IMR-90 (cell line): ENCODE measurements at regions not wholly inside any gene's neighbourhood (a gene's known extent, or its start where the extent isn't known, plus 50 kb on each side); places are given as distances from the start of the nearest gene placed in this dataset.

Experiments
- ATAC-seq: fragments of 200-7000 bp; cut with Tn5 transposase; 2 replicates; pipeline ENCODE4 v1.9.1; 2020; ENCODE audit warnings: low read depth, mild to moderate bottlenecking, moderate library complexity
- BruUV-seq: library from RNA; stranded (reverse); fragments of 400-500 nt; replicated peaks from 2 replicates; lab custom pipeline; 2021; lab: Mats Ljungman, UMichigan
- CTCF ChIA-PET: fragments of 300-600 bp; formaldehyde crosslinking; extraction: SDS; loops from one replicate; lab custom pipeline; 2021; ENCODE audit warnings: antibody characterized with exemption; lab: Yijun Ruan, JAX
- POLR2A ChIA-PET: fragments of 300-600 bp; sonication (Branson Sonifier 250); formaldehyde crosslinking; loops from one replicate; lab custom pipeline; 2022; ENCODE audit warnings: antibody characterized with exemption; ENCODE audit not compliant: unreplicated experiment; lab: Charles Lee
- DNase-seq: peaks from one replicate; pipeline ENCODE4 v3.0.0; 2013
- H2AFZ ChIP-seq: replicated peaks from 2 replicates; pipeline ENCODE3; 2013; ENCODE audit warnings: low read length, mild to moderate bottlenecking; ENCODE audit not compliant: poor library complexity
- H2AK5ac ChIP-seq: 2 replicates; pipeline ENCODE4 v1.6.1; 2013; ENCODE audit warnings: low read depth, low read length, inconsistent platforms
- H2AK9ac ChIP-seq: replicated peaks from 2 replicates; pipeline ENCODE3; 2013; ENCODE audit warnings: mild to moderate bottlenecking, low read depth, low read length, moderate library complexity; ENCODE audit not compliant: poor library complexity
- H2BK120ac ChIP-seq: 2 replicates; pipeline ENCODE4 v1.6.1; 2013; ENCODE audit warnings: low read depth, low read length, inconsistent platforms
- H2BK15ac ChIP-seq: 3 replicates; pipeline ENCODE4 v1.6.1; 2013; ENCODE audit warnings: low read depth, low read length, inconsistent platforms
- H2BK20ac ChIP-seq: 2 replicates; pipeline ENCODE4 v1.6.1; 2013; ENCODE audit warnings: low read depth, mild to moderate bottlenecking, inconsistent platforms, low read length, moderate library complexity
- H2BK5ac ChIP-seq: 2 replicates; pipeline ENCODE4 v1.6.1; 2013; ENCODE audit warnings: mild to moderate bottlenecking, low read depth, low read length, inconsistent platforms; ENCODE audit not compliant: poor library complexity, severe bottlenecking
- H3K14ac ChIP-seq: replicated peaks from 2 replicates; pipeline ENCODE4 v1.6.1; 2013; ENCODE audit warnings: low read depth, low read length, inconsistent platforms
- H3K18ac ChIP-seq: 2 replicates; pipeline ENCODE4 v1.6.1; 2013; ENCODE audit warnings: low read depth, low read length, control low read depth
- H3K23ac ChIP-seq: 2 replicates; pipeline ENCODE4 v1.6.1; 2013; ENCODE audit warnings: low read depth, low read length, inconsistent platforms
- H3K27ac ChIP-seq: 2 replicates; pipeline ENCODE4 v1.5.1; 2013; ENCODE audit warnings: mild to moderate bottlenecking, control low read depth, low read length; ENCODE audit not compliant: insufficient read depth
- H3K27me3 ChIP-seq: 2 replicates; pipeline ENCODE4 v1.6.1; 2013; ENCODE audit warnings: low read length; ENCODE audit not compliant: control insufficient read depth, insufficient read depth
- H3K36me3 ChIP-seq: 2 replicates; pipeline ENCODE4 v1.6.1; 2013; ENCODE audit warnings: low read length, mixed read lengths; ENCODE audit not compliant: control insufficient read depth, insufficient read depth
- H3K4ac ChIP-seq: 2 replicates; pipeline ENCODE4 v1.6.1; 2013; ENCODE audit warnings: low read depth, low read length, inconsistent platforms
- H3K4me1 ChIP-seq: 2 replicates; pipeline ENCODE4 v1.6.1; 2013; ENCODE audit warnings: low read length, mixed read lengths; ENCODE audit not compliant: control insufficient read depth, insufficient read depth
- H3K4me2 ChIP-seq: 2 replicates; pipeline ENCODE4 v1.6.1; 2013; ENCODE audit warnings: low read depth, mild to moderate bottlenecking, control low read depth, low read length, moderate library complexity
- H3K4me3 ChIP-seq: 2 replicates; pipeline ENCODE4 v1.5.1; 2013; ENCODE audit warnings: low read depth, mild to moderate bottlenecking, control low read depth, low read length, moderate library complexity; ENCODE audit not compliant: insufficient read depth
- H3K56ac ChIP-seq: 2 replicates; pipeline ENCODE4 v1.6.1; 2013; ENCODE audit warnings: low read length, inconsistent platforms; ENCODE audit not compliant: insufficient read depth; ENCODE audit errors: extremely low read depth
- H3K79me1 ChIP-seq, 2 experiments: 2 replicates each; pipeline ENCODE4 v1.6.1; 2013; ENCODE audit warnings: low read length in 2 of 2, inconsistent platforms in 1 of 2, low read depth in 1 of 2
- H3K9ac ChIP-seq: 2 replicates; pipeline ENCODE4 v1.6.1; 2013; ENCODE audit warnings: low read depth, low read length, control low read depth
- H3K9me1 ChIP-seq: 2 replicates; pipeline ENCODE4 v1.6.1; 2013; ENCODE audit warnings: low read length, inconsistent platforms; ENCODE audit not compliant: insufficient read depth
- H3K9me3 ChIP-seq: 2 replicates; pipeline ENCODE4 v1.6.1; 2013; ENCODE audit warnings: low read length; ENCODE audit not compliant: control insufficient read depth, insufficient read depth
- H4K20me1 ChIP-seq: 2 replicates; pipeline ENCODE4 v1.6.1; 2013; ENCODE audit warnings: low read length, inconsistent platforms; ENCODE audit not compliant: insufficient read depth
- H4K5ac ChIP-seq: 2 replicates; pipeline ENCODE4 v1.6.1; 2013; ENCODE audit warnings: mild to moderate bottlenecking, low read depth, low read length, control low read depth
- H4K8ac ChIP-seq, 2 experiments: 2 replicates each; pipeline ENCODE4 v1.6.1; 2013; ENCODE audit warnings: low read depth in 2 of 2, low read length in 2 of 2, control low read depth in 1 of 2, inconsistent platforms in 1 of 2
- H4K91ac ChIP-seq: 2 replicates; pipeline ENCODE4 v1.6.1; 2013; ENCODE audit warnings: low read depth, low read length, inconsistent platforms; ENCODE audit not compliant: insufficient read depth
- BHLHE40 ChIP-seq: fragments of 150-350 bp; IDR thresholded peaks from 2 replicates; pipeline ENCODE4 v1.6.1; 2016; ENCODE audit warnings: mild to moderate bottlenecking, low read depth, low read length
- CEBPB ChIP-seq: IDR thresholded peaks from 2 replicates; pipeline ENCODE4 v1.6.1; 2012; ENCODE audit warnings: low read depth, low read length, improper control_type of control experiment
- FOS ChIP-seq: fragments of 150-350 bp; IDR thresholded peaks from 2 replicates; pipeline ENCODE4 v1.6.1; 2016; ENCODE audit warnings: low read depth, low read length
- MAFK ChIP-seq: IDR thresholded peaks from 2 replicates; pipeline ENCODE4 v1.6.1; 2012; ENCODE audit warnings: low read depth, low read length, improper control_type of control experiment
- MAZ ChIP-seq: IDR thresholded peaks from 2 replicates; pipeline ENCODE4 v1.6.1; 2012; ENCODE audit warnings: low read depth, mild to moderate bottlenecking, low read length, improper control_type of control experiment, moderate library complexity, borderline replicate concordance
- MXI1 ChIP-seq: IDR thresholded peaks from 2 replicates; pipeline ENCODE4 v1.6.1; 2012; ENCODE audit warnings: low read depth, mild to moderate bottlenecking, low read length, moderate library complexity, borderline replicate concordance
- NFE2L2 ChIP-seq: fragments of 150-350 bp; IDR thresholded peaks from 2 replicates; pipeline ENCODE4 v1.6.1; 2016; ENCODE audit warnings: low read depth, mild to moderate bottlenecking, low read length
- POLR2A ChIP-seq: IDR thresholded peaks from 2 replicates; pipeline ENCODE4 v1.6.1; 2012; ENCODE audit warnings: mild to moderate bottlenecking, low read depth, low read length
- RAD21 ChIP-seq: IDR thresholded peaks from 2 replicates; pipeline ENCODE4 v1.6.1; 2012; ENCODE audit warnings: low read length, improper control_type of control experiment
- RFX5 ChIP-seq: IDR thresholded peaks from 2 replicates; pipeline ENCODE4 v1.8.0; 2012; ENCODE audit warnings: low read depth, mild to moderate bottlenecking, low read length, moderate library complexity
- SMC3 ChIP-seq: fragments of 150-350 bp; IDR thresholded peaks from 2 replicates; pipeline ENCODE4 v1.6.1; 2016; ENCODE audit warnings: low read depth, mild to moderate bottlenecking, antibody characterized with exemption, low read length, moderate library complexity
- WGBS, 2 experiments: methylation state at CpG; one replicate each; pipeline versions ENCODE4 v1.1.5 to v1.1.7; 2013; ENCODE audit warnings: missing lambda C conversion rate in 2 of 2; ENCODE audit not compliant: insufficient read length in 1 of 2; ENCODE audit errors: extremely low coverage in 2 of 2; 5-methylcytosine and 5-hydroxymethylcytosine counted together
- dilution Hi-C: fragments of 300-500 bp; cut with HindIII; formaldehyde crosslinking; loops from one replicate; pipeline ENCODE4 v1.14.3; 2018; ENCODE audit warnings: low sequenced_read_pairs; ENCODE audit not compliant: unreplicated experiment
- in situ Hi-C: fragments of 300-500 bp; cut with MboI; formaldehyde crosslinking; loops from 3 replicates; pipeline ENCODE4 v1.14.3; 2019; ENCODE audit warnings: low sequenced_read_pairs, inconsistent platforms, mixed read lengths
- intact Hi-C: fragments of 100-400 bp; cut with micrococcal nuclease; formaldehyde crosslinking; loops from 2 replicates; pipeline ENCODE4 v1.10.0; 2022

GRCh38 chr12:115147916-115148315 is 463.9 kb upstream of the TBX3 start:
- POLR2A ChIA-PET = no interaction called here
- ATAC-seq = no peak
- Histone ChIP-seq H3K27ac (no peak overlapping the region), H3K4me1 (peaks cover 3% of the 10 kb centered on the region), H3K9ac (no peak overlapping the region), H2AK5ac (peak overlapping the region; percentile 48), H2AFZ (no peak overlapping the region), H3K79me1 (no peaks in the 10 kb centered on the region), H3K56ac (no peak overlapping the region), H3K14ac (no peak overlapping the region), H2BK120ac (no peak overlapping the region), H3K4me2 (no peak overlapping the region), H4K5ac (no peak overlapping the region), H3K23ac (no peak overlapping the region), H2BK5ac (peak overlapping the region; percentile 10), H4K20me1 (no peaks in the 10 kb centered on the region), H3K18ac (peak overlapping the region; percentile 39; the same call in 1 of the 2 replicates), H3K9me1 (no peaks in the 10 kb centered on the region), H3K4ac (no peak overlapping the region), H3K27me3 (no peaks in the 10 kb centered on the region), H2BK15ac (0 out of 3 replicates have a peak overlapping the region, but pooled peaks have one; percentile 65), H4K8ac (no peak overlapping the region), H4K91ac (no peak overlapping the region), H3K36me3 (no peaks in the 10 kb centered on the region), H3K9me3 (no peaks in the 10 kb centered on the region), H2AK9ac (no peak overlapping the region), H3K4me3 (no peak overlapping the region), H2BK20ac (no peak overlapping the region; the same call in 1 of the 2 replicates)
- no CpG with 5 or more reads among the region's 2 CpGs for WGBS, 2 experiments
- DNase-seq = peak; percentile 11
- intact Hi-C loops = loop anchor here (5.0 to 10.0 kb wide), 2 partner anchors 216 to 243 kb away; no protein-coding TSS in a partner anchor
- dilution Hi-C loops = no loop called here
- TF ChIP-seq MXI1 (no peak), RFX5 (no peak), CEBPB (no peak), POLR2A (no peak), MAFK (no peak), RAD21 (no peak), NFE2L2 (no peak), BHLHE40 (no peak), FOS (no peak), SMC3 (no peak), MAZ (no peak)
- in situ Hi-C loops = loop anchor here (5.0 kb wide), 1 partner anchor 461 kb away; no protein-coding TSS in a partner anchor
- BruUV-seq = no TSS peak
- CTCF ChIA-PET = interaction anchor here (0.8 kb wide), 1 partner anchor 486 kb away, joined by 3 read pairs; no protein-coding TSS in a partner anchor
